ENCODE measurements at regions not wholly inside any gene's neighbourhood (a gene's known extent, or its start where the extent isn't known, plus 50 kb on each side); places are given as distances from the start of the nearest gene placed in this dataset.

- Mint-ChIP-seq H3K4me1 (peaks cover 14% of the 10 kb centered on the region), H3K27me3 (ENCODE audit: low read depth) (no peaks in the 10 kb centered on the region), H3K36me3 (ENCODE audit: low read depth) (no peaks in the 10 kb centered on the region), H3K27ac (ENCODE audit: unreplicated experiment) (no peak overlapping the region), H3K9me3 (peaks cover 3% of the 10 kb centered on the region), H3K4me3 (no peak overlapping the region)
- TF ChIP-seq CTCF (conservative IDR thresholded peaks at IDR 0.05) = no peak
- no peak for DNase-seq (ENCODE audit: low read depth, low spot score)
These were observed 687.5 kb upstream of the FBXO33 start for GRCh38 chr14:40119765-40120164.

- H3K9me3 Mint-ChIP-seq = peaks cover 3% of the 10 kb centered on the region
- TF ChIP-seq CTCF (conservative IDR thresholded peaks at IDR 0.05) = no peak
- peaks cover 14% of the 10 kb centered on the region for H3K4me1 Mint-ChIP-seq
- DNase-seq (ENCODE audit: low read depth, low spot score) = no peak
- no peak overlapping the region for H3K4me3 Mint-ChIP-seq
- no peak overlapping the region for H3K27ac Mint-ChIP-seq (ENCODE audit: unreplicated experiment)
- no peaks in the 10 kb centered on the region for H3K36me3 Mint-ChIP-seq (ENCODE audit: low read depth)
- no peaks in the 10 kb centered on the region for H3K27me3 Mint-ChIP-seq (ENCODE audit: low read depth)
These were observed 687.1 kb upstream of the FBXO33 start for GRCh38 chr14:40119321-40119720.

GRCh38 chr14:40115583-40115982 lies 683.4 kb upstream of the FBXO33 start:
- no peak overlapping the region for H3K27ac Mint-ChIP-seq (ENCODE audit: unreplicated experiment)
- H3K4me1 Mint-ChIP-seq = no peaks in the 10 kb centered on the region
- no peak for DNase-seq (ENCODE audit: low read depth, low spot score)
- peaks cover 3% of the 10 kb centered on the region for H3K9me3 Mint-ChIP-seq
- no peak overlapping the region for H3K4me3 Mint-ChIP-seq
- H3K27me3 Mint-ChIP-seq (ENCODE audit: low read depth) = no peaks in the 10 kb centered on the region
- no peaks in the 10 kb centered on the region for H3K36me3 Mint-ChIP-seq (ENCODE audit: low read depth)
- no peak for TF ChIP-seq CTCF (conservative IDR thresholded peaks at IDR 0.05)

DNA sequence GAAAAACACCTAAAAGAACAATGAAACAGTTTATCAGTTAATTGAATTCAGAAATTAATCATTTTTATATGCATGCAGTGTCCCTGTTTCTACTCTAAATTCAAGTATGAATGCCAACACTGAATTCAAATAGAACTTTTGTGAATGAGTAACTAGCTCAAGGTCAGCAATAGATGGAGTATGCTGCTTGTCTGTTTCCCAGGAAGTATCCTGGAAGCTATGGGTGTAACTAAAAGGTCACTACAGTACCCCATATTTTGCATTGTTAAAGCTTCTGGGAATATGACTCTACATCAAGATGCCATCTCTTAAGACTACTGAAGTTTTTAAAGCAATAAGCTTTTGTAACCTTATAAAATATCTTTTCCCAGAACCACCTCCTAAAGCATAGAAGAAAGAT lies 681.4 kb upstream of the FBXO33 start:
- no peaks in the 10 kb centered on the region for H3K36me3 Mint-ChIP-seq (ENCODE audit: low read depth)
- H3K4me3 Mint-ChIP-seq = no peak overlapping the region
- TF ChIP-seq CTCF (conservative IDR thresholded peaks at IDR 0.05) = no peak
- H3K27me3 Mint-ChIP-seq (ENCODE audit: low read depth) = no peaks in the 10 kb centered on the region
- H3K9me3 Mint-ChIP-seq = peaks cover 7% of the 10 kb centered on the region
- no peak for DNase-seq (ENCODE audit: low read depth, low spot score)
- H3K4me1 Mint-ChIP-seq = no peaks in the 10 kb centered on the region
- H3K27ac Mint-ChIP-seq (ENCODE audit: unreplicated experiment) = no peak overlapping the region

DNA sequence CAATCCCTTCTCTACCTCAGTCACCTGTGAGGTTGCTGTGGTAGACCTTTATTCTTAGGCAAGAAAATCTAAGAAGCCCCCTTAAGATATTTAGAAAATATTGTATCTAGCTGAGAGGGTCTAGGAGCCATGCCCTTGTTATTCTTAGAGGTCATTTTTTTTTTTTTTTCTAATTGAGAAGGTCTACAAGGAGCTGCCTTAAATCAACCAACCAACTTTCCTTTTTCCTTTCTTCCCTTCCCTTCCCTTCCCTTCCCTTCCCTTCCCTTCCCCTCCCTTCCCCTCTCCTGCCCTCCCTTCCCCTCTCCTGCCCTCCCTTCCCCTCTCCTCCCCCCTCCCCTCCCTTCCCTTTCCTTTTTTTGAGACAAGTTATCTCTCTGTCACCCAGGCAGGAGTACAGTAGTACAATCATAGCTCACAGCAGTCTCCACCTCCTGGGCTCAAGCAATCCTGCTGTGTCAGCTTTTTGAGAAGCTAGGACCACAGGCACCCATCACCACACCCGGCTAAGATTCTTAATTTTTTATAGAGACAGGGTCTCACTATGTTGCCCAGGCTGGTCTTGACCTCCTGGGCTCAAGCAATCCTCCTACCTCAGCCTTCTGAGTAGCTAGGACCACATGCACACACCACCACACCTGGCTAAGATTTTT lies 668.4 kb upstream of the FBXO33 start:
- Mint-ChIP-seq H3K4me3 (no peak overlapping the region), H3K27me3 (ENCODE audit: low read depth) (no peaks in the 10 kb centered on the region), H3K27ac (ENCODE audit: unreplicated experiment) (no peak overlapping the region), H3K9me3 (peaks cover 15% of the 10 kb centered on the region), H3K4me1 (peaks cover 21% of the 10 kb centered on the region), H3K36me3 (ENCODE audit: low read depth) (peaks cover 2% of the 10 kb centered on the region)
- no peak for TF ChIP-seq CTCF (conservative IDR thresholded peaks at IDR 0.05)
- DNase-seq (ENCODE audit: low read depth, low spot score) = no peak

Data from neural crest cell (in vitro differentiated cells).